ENCODE measurements at regions not wholly inside any gene's neighbourhood (a gene's known extent, or its start where the extent isn't known, plus 50 kb on each side); places are given as distances from the start of the nearest gene placed in this dataset.
"Not testable (repeated sequence)": the region's sequence is repeated elsewhere in the genome, so short reads cannot be mapped to it uniquely, and the experiment has no call there.

- peak; percentile 37 for DNase-seq (ENCODE audit: low read depth)
- no peak overlapping the region for H3K4me3 ChIP-seq (ENCODE audit: control insufficient read depth, low read depth, low read length)
- TF ChIP-seq, protein P1, sequence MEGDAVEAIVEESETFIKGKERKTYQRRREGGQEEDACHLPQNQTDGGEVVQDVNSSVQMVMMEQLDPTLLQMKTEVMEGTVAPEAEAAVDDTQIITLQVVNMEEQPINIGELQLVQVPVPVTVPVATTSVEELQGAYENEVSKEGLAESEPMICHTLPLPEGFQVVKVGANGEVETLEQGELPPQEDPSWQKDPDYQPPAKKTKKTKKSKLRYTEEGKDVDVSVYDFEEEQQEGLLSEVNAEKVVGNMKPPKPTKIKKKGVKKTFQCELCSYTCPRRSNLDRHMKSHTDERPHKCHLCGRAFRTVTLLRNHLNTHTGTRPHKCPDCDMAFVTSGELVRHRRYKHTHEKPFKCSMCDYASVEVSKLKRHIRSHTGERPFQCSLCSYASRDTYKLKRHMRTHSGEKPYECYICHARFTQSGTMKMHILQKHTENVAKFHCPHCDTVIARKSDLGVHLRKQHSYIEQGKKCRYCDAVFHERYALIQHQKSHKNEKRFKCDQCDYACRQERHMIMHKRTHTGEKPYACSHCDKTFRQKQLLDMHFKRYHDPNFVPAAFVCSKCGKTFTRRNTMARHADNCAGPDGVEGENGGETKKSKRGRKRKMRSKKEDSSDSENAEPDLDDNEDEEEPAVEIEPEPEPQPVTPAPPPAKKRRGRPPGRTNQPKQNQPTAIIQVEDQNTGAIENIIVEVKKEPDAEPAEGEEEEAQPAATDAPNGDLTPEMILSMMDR (conservative IDR thresholded peaks at IDR 0.05; ENCODE audit: control insufficient read depth, insufficient read depth, low read depth, low read length): no peak
Observed at GRCh38 chr3:31197941-31198340, 303.5 kb upstream of the GADL1 start.

DNA sequence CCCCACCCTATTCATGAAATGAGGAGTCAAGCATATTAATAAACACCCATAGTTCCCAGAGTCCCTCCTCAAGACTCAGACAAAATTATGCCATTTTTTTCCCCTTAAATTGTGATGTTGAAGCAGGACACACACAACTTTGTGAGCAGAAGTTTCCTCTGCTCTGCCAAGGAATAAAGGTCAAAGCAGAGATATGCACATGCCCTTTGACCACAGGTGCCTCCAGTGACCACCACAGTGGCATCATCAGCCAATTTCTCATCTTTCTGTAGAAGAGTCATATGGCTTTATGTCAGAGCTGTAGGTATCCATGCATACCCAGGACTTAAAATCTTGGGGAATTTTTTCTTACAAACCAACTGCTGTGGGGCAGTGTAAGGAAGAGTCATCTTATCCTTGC is 304.4 kb upstream of the GADL1 start:
- no peak for DNase-seq (ENCODE audit: low read depth)
- TF ChIP-seq, protein P1 (conservative IDR thresholded peaks at IDR 0.05; ENCODE audit: control insufficient read depth, insufficient read depth, low read depth, low read length): no peak
- no peak overlapping the region for H3K4me3 ChIP-seq (ENCODE audit: control insufficient read depth, low read depth, low read length)

DNA sequence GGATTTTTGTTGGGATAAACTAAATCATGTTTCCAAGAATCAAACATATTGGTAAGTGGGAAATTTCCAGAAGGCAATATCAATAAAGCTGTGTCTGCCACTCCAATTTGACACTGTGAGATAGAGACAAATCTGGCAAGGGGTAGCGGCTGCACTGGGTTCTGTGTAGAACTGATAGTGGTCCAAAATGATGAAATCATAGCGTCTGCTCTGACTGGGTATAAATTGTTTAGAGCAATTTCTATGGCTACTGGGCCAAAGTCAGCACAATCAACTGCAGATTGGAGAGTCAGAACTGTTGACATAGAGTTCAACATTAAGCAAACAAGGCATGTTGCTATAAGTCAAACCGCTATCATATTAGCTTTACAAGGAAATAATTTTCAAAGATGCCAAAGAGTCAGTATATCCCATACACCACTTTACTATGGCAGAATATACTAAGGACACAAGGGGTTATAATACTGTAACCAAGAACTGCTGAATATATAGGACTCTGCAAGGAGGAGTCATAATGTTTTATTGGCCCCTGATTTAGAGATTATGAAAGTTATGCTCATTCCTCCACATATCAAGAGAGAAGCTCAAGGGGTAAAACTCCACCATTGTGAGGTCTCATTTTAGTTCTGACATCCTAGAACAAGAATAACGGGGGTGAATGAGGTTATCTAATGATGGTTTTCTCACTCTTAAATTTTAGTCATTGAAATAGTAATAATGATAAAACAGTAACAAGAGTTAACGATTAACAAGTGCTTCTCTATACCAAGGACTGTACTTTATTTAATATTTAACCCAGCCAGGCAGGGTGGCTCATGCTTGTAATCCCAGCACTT is 309.7 kb upstream of the GADL1 start:
- H3K4me3 ChIP-seq (ENCODE audit: control insufficient read depth, low read depth, low read length): no peak overlapping the region
- TF ChIP-seq, protein P1 (conservative IDR thresholded peaks at IDR 0.05; ENCODE audit: control insufficient read depth, insufficient read depth, low read depth, low read length): no peak
- DNase-seq (ENCODE audit: low read depth): no peak

GRCh38 chr3:31204796-31205056 is 310.3 kb upstream of the GADL1 start:
- H3K4me3 ChIP-seq (ENCODE audit: control insufficient read depth, low read depth, low read length); DNase-seq (ENCODE audit: low read depth): not testable (repeated sequence)

DNA sequence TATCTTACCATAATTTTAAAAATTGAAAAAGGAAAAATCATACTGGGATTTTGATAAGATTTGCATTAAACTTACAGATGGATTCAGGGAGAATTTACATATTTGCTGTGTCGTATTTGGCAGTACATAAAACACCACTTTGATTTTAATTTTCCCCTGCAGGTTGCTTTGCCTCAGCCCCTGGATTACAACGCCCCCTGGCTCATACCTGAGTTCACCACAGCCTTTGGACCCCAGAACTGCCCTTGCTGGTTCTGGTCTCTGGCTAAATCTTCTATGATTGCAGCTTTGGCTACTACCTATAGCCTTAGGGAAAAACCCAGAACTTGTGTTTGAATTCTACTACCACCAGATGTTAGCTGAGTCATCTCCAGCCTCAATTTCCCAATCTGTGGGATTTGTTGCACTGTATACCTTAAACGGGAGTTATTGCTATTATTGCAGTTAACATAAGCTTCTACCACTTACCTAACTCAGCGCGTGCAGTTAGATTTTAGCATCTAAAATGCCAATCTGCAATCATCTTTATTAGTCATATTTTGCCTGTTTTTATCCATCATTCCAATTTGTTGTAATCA is 315.7 kb upstream of the GADL1 start:
- DNase-seq (ENCODE audit: low read depth): no peak
- no peak overlapping the region for H3K4me3 ChIP-seq (ENCODE audit: control insufficient read depth, low read depth, low read length)
- TF ChIP-seq, protein P1 (conservative IDR thresholded peaks at IDR 0.05; ENCODE audit: control insufficient read depth, insufficient read depth, low read depth, low read length): peak; percentile 12

- no peak overlapping the region for H3K4me3 ChIP-seq (ENCODE audit: control insufficient read depth, low read depth, low read length)
- no peak for DNase-seq (ENCODE audit: low read depth)
- TF ChIP-seq, protein P1 (conservative IDR thresholded peaks at IDR 0.05; ENCODE audit: control insufficient read depth, insufficient read depth, low read depth, low read length): no peak
Observed at GRCh38 chr3:31213869-31214486, 318.7 kb upstream of the STT3B start.

- H3K4me3 ChIP-seq (ENCODE audit: control insufficient read depth, low read depth, low read length): no peak overlapping the region
- TF ChIP-seq, protein P1 (conservative IDR thresholded peaks at IDR 0.05; ENCODE audit: control insufficient read depth, insufficient read depth, low read depth, low read length): no peak
- no peak for DNase-seq (ENCODE audit: low read depth)
Observed at GRCh38 chr3:31218082-31218481, 314.6 kb upstream of the STT3B start.

All from fibroblast of mammary gland (primary cell).